SU-DHL-6 (cell line): ENCODE measurements at regions not wholly inside any gene's neighbourhood (a gene's known extent, or its start where the extent isn't known, plus 50 kb on each side); places are given as distances from the start of the nearest gene placed in this dataset.

Experiments used
- CTCF ChIP-seq: fragments of 200-600 bp; sonication (generic); IDR thresholded peaks from one replicate; pipeline ENCODE4 v1.5.1; 2017; ENCODE audit warnings: antibody characterized with exemption, mild to moderate bottlenecking, low read length, moderate library complexity; ENCODE audit not compliant: insufficient read depth, poor library complexity, severe bottlenecking
- EZH2phosphoT487 ChIP-seq: fragments of 200-600 bp; sonication (generic), shearing (Covaris generic); conservative IDR thresholded peaks from 2 replicates; pipeline ENCODE4 v1.6.1; 2018; ENCODE audit warnings: mild to moderate bottlenecking, antibody characterized with exemption, low read length, moderate library complexity, mixed read lengths

DNA sequence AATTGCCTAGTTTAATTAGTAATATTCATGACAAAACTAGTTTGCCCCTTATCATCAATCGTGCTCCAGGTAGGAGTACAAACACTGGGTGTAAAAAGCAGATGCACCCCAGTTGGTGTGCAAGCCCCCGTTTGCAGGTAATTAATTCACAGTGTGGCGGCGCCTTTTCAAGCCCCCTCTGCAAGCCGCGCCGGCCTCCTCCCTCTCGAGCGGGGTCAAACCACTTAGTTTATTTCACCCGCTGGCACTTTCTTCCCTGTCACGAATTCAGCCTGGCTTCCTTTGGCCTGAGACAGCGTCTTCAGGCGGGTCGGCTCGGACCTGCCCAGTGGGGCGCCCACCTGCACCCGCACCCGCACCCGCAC lies 64.7 kb upstream of the MAPRE2 start:
- TF ChIP-seq CTCF (no peak), EZH2phosphoT487 (no peak)
